NCI-H82 (cell line): ENCODE measurements at regions not wholly inside any gene's neighbourhood (a gene's known extent, or its start where the extent isn't known, plus 50 kb on each side); places are given as distances from the start of the nearest gene placed in this dataset.

Experiments
- DNase-seq: peaks from one replicate; lab custom pipeline; 2025; lab: John Stamatoyannopoulos, UW

DNA sequence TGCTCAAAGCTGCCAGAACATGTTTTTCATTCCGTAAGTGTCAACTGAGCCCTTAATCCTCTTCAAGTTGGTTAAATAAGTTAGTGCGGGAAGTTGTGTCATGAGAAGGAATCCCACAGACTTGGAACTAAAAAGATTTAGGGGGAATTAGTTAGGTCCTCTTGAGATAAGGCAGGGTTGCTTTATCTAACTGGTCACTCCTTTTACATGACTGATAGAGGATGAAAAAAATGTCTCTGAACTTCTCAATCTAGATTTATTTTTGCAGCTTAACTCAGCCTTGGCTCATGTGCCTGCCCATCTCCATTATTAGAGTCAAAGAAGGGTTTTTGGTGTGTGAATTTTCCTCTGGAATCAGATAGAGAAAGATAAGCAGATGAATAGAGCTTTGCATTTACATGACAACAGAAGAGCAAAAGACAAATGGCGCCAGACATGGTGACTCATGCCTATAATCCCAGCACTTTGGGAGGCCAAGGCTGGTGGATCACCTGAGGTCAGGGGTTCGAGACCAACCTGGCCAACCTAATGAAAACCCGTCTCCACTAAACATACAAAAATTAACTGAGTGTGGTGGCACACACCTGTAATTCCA is 882.9 kb downstream of the RPA4 start:
- peak; percentile 56 for DNase-seq

DNA sequence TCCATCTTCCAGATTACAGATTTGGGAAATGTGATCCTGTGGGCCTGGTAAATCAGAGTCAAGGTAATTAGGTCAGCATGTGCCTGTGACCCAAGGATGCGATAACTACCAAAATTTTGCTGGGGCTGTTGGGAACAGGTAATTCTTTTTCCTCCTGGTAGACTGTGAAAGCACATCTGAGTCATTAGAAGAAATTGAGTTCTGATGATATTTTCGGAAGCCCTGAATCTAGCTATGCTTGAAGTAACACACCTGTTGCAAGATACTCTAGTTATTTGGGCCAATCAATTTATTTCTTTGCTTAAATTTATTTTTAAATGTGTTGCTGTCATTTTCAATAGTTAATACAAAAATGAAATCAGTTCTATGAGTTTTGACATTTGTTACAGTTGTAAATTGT is 903.6 kb downstream of the RPA4 start:
- no peak for DNase-seq

DNA sequence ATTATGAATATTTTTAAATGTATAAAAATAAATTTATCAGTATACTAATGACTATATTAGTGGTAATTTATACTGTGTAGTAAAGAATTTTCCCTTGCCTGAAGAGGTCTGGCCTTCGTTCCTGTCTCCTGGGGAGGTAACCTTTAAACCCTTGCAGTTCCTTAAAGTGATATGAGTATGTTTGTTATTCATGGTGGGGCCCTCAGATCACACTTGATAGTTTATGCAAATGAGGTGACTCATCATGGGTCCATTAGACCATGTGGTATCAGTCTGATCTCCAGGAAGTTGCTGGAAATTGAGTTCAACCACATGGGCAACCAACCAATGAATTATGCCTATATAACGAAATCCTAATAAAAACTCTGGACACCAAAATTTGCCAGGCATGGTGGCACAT is 904.1 kb downstream of the RPA4 start:
- no peak for DNase-seq

DNA sequence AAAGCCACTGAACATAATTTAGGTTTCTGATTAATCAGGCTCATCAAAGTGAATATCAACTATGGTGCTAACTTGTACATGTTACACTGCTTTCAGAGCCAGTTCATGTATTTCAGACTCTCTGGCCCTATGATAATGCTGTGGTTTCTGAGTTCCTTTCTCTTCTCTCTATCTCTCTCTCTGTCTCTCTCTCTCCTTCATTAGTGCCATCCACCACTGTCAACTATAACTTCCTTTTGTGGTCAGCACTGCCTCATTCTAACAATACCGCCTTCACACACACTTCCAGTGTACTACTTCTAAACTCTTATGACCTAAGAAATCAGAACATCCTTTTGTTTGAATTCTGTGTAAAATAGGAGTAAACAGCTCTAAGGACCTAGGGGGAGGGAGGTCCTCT is 907.1 kb downstream of the RPA4 start:
- no peak for DNase-seq

DNA sequence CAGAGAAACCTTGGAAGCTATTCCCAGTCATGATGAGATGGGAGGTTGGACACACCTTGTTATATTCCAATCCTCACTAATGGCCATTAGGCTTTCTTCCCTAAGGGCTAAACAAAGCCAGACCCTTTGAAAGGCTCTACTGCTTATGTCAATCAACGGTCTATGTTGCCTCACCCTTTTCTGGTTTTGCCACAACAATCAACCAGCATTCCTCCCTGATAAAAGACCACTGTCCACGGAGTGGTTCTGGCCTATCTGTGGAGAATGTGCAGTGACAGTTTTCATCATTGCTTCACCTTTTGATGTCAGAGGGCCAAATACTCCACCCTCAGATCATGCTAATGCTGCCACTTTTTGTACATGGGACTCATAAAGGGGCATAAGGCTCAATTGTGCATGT is 913.4 kb downstream of the RPA4 start:
- no peak for DNase-seq

DNA sequence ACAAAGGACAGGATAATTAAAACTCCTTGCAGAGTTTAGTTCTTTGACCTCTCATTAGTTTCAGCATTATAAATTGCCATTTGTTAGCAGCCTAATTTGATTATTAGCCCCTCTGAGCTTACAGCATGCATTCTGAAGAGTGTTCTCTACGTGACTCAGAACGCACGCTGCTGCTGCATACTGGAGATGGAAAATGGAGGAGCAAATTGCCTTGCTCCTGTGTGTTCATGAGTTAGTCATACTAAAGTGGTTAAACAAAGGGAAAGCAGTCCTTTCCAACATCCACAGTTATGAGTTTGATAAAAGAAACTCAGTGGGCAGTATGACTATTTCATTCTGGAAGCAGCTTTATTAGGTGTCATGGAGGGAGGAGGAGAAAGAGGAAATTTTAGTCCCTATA is 922.5 kb downstream of the RPA4 start:
- no peak for DNase-seq

DNA sequence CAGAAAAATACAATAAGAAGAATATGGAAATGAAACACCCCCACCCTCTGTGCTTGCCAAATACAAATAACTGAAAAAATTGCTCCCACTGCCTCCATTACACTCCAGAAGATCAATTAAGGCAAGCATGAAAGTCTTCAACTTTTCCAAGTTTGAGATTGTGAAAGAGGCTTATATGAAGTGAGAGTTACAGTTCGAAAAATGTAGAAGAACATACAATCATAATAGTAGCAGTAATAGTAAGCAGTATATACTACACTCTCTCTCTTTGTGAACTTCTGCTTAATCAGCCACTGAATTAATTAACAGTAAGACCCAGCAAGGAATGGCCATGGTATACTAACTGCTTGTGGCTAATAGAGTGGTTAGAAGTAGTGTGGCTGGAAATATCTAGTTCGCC is 923.2 kb downstream of the RPA4 start:
- DNase-seq = no peak

DNA sequence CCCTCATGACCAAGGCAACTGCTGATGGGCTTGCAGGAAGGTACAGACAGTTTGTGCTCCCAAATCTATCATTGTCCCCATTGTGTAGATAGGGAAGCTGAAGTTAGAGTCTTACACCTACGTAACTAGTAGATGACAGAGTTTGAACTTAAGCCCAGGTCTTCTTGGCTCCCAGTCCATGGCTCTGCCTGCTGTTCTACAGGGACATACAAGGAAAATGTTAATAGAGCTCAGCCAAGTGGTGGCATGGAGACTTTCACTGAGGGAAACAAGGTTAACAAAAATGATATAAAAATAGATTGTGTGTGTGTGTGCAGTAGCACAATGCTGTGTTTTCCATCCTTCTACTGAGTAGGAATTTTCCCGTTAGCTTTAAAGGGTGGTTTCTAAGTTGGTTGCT is 936.5 kb downstream of the RPA4 start:
- DNase-seq = no peak

DNA sequence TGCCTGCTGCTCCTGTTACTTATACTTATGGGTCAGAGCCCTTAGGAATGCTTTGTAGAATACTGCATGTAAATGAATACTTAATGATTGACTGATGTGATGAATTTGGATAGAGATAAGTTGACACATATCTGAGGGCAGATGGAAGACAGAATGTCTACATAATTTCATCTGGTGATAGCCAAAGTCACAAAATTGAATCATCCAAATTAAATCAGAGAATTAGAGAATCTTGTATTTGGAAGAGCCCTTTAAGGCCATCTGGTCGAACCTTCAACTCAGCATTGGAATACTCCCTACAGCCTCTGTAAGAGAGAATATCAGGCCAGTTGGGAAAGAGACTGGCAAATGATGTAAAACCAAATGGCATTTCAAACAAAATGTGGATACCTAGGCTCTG is 944.8 kb downstream of the RPA4 start:
- no peak for DNase-seq

DNA sequence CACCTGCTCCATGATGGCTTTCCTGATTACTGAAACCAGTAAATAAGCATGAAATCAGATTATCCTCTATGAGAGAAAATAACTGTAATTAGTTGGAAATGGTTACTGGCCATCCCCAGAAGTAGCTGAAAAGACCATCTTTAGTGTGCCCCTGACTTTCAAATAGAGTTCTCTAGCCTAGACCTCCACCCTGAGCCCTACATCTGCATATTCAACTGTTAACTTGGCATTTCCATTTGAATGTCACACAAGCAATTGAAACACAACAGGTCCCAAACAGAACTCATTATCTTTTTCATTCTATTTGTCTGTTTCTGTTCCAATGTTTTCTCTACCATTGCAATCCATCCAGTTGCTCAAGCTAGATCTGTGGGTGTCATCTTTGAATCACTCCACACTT is 952.3 kb downstream of the RPA4 start:
- no peak for DNase-seq

DNA sequence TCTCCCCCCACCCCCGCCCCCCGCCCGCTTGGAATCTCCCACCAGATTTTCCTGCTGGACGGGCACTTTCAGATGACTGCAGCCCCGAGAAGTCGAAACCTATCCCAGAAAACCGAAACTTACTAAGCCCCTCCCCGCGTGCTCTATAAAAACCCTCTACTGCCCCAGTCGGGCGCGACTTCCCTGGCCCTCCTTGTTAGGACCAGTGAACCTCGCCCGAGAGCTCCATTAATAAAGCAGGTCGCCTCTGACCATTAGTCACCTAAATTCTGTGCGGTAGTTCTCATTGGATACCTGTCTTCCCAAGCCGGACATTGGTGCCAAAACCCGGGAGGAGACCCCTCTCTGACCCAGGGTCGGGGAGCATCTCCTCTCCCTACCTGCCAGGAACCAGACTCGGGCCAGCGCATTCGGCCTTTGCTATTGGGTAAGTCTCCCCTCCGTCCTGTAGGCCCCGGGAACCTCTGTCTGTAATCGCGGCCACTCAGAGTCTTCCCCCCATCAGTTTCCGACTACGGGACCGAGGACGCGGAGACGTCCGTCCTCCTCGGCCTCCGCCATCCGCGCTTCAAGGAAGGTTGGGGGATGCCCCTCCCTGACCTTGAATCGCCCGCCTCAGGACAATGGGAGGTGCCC is 958.0 kb downstream of the RPA4 start:
- DNase-seq = no peak

DNA sequence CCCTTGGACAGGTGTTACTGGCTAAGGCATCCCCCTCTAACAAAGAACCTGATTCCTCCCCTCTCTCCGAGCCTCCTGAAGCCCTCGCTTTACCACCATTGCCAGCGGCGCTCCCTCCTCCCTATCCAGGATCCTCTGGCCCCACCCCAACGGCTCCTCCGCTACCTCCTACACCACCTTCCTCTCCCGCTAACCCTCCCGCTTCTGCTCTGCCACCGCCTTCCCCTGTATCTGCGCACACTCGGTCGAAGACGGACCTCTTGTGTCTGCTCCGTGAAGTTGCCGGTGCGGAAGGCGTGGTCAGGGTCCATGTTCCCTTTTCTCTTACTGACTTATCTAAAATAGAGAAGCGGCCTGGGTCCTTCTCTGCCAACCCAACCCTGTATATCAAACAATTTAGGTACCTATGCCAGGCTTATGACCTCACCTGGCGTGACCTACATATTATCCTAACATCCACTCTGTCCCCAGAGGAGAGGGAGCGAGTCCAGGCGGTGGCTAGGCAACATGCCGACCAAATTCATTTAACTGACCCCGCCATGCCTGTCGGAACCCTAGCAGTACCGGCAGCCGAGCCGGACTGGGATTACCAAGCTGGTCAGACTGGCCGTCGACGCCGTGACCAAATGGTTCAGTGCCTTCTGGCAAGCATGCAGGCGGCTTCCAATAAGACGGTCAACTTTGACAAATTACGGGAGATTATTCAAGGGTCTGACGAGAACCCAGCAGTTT is 958.9 kb downstream of the RPA4 start:
- DNase-seq = no peak

DNA sequence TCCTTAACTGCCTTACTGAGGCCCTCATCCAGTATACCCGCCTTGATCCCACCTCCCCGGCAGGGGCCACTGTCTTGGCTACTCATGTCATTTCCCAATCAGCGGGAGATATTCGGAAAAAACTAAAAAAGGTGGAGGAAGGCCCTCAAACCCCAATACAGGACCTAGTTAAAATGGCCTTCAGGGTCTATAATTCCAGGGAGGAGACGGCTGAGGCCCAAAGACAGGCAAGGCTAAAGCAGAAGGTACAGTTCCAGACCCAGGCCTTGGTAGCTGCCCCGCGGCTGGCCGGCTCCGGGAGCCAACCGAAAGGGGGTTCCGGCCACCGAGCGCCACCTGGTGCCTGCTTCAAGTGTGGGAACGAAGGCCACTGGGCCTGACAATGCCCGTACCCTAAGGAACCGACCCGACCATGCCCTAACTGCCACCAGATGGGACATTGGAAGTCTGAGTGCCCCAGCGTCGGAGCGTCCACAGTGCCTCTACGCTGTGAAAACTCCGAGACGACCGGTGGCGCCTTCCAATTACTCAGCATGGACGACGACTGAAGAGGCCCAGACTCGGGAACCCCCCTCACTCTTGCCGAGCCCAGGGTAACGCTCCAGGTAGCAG is 959.6 kb downstream of the RPA4 start:
- DNase-seq = no peak

DNA sequence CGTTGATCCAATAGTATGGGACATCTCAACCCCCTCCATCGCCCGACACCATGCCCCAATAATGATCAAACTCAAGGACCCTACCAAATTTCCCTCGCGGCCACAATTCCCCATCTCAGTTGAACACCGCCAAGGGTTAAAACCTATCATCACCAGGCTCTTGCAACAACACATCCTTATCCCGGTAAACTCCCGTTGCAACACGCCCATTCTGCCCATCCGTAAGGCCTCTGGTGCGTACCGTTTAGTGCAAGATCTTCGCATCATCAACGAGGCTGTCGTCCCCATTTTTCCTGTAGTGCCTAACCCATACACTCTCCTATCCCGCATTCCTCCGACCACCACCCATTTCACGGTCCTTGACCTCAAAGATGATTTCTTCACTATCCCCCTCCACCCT is 960.5 kb downstream of the RPA4 start:
- no peak for DNase-seq

DNA sequence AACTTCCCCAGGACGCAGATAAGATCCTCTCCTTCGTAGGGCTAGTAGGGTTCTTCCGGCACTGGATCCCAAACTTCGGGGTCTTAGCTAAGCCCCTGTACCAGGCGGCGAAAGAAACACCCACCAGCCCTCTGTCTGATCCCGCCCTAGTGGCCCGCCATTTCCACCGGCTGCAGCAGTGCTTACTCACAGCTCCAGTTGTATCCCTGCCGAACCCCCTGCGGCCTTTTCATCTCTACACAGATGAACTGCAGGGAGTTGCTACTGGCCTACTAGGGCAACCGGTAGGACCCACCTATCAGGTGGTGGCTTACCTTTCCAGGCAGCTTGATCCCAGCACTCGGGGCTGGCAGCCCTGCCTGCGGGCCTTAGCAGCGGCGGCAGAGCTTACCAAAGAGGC is 961.2 kb downstream of the RPA4 start:
- DNase-seq = no peak

DNA sequence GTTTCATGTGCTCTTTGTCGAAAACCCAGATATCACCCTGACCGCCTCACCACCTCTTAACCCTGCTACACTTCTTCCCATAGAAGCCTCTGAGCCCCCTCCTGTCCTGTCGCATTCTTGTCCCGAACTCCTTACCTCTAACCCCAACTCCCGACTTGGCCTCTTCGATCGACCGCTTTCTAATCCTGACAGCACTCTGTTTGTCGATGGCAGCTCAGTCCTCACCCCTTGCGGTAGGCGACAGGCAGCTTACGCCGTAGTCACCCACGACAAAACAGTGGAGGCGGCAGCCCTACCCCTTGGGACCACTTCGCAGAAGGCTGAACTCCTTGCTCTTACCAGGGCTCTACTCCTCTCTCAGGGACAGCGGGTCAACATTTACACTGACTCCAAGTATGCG is 961.7 kb downstream of the RPA4 start:
- no peak for DNase-seq

DNA sequence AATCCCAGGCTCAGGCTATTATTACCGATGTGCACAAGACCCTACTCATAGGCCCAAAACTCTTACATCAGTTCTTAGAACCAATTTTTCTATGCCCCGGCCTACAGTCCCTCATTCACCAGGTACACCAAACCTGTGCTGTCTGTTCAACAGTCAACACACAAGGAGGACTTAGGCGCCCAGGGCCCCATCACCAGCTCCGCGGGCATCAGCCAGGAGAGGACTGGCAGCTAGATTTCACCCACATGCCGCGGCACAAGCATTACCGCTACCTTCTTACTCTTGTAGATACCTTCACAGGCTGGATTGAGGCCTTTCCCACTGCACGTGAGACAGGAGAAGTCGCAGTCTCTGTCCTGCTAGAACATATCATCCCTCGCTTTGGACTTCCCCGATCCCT is 962.5 kb downstream of the RPA4 start:
- no peak for DNase-seq

DNA sequence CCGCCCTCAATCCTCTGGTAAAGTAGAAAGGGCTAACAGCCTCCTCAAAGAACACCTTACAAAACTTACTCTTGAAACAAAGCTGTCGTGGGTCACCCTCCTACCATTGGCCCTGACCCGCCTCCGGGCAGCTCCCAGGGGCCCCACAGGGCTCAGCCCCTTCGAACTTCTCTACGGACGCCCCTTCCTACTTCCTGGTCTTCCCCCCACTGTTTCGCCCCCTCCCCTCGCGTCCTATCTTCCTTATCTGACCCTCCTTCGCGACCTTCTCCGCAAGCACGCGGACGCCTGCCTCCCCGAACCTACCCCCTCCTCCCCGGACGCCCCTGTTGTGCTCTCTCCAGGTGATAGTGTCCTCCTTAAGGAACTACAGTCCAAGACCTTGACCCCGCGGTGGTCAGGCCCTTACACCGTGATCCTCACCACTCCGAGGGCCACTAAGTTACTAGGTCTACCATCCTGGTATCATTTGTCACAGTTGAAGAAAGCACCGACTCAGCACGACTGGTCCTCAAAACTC is 963.1 kb downstream of the RPA4 start:
- no peak for DNase-seq

DNA sequence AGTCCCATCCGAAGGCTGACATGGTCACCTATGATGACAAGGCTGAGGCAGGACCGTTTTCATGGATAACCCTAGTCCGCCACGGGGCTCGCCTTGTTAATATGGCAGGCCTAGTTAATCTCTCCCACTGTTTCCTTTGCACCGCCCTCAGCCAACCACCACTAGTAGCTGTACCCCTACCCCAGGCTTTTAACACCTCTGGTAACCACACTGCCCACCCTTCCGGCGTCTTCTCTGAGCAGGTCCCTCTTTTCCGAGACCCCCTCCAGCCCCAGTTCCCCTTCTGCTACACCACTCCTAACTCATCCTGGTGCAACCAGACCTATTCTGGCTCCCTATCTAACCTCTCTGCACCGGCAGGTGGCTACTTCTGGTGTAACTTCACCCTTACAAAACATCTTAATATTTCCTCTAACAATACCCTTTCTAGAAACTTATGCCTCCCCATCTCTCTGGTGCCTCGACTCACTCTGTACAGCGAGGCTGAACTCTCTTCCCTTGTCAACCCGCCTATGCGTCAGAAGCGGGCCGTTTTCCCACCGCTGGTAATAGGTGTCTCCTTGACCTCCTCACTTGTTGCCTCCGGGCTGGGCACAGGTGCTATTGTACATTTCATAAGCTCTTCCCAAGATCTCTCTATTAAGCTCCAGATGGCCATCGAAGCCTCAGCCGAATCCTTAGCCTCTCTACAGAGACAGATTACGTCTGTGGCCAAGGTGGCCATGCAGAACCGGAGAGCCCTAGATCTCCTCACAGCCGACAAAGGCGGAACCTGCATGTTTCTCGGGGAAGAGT is 964.4 kb downstream of the RPA4 start:
- no peak for DNase-seq

DNA sequence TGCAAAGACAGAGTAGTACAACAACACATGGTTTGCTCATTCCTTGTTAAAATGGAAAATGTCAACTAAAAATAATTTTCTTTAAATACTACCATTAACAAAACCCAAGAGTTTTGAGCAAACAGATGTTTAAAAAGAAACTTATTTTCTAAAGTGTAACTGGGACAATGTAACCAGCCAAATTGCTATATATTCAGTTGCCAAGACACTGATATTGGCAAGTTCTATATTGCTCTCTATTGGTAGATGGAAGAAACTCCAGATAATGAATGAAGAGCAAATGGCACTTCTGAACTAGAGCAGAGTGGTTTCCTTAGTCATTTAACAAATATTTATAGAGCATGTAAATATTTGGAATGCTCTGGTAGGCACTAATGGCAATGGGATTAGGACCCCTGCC is 966.2 kb downstream of the RPA4 start:
- no peak for DNase-seq

DNA sequence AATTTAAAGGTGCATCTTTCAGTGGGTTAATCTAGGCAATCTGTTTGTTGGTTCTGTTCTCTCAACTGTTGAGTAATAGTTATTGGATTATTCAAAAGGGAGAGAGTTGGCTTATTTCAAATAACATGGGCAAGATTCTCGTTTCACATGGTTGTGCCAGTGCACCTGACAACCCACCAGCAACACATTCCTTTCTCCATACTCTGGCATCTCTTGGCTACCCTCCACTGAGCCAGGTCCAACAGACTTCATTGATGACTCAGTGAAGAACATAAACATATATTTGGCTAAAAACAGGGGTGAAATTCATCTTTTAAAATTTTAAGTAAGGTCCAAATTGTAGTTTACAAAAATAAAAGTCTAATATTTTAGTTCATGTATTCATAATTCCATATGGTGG is 967.2 kb downstream of the RPA4 start:
- DNase-seq = no peak

DNA sequence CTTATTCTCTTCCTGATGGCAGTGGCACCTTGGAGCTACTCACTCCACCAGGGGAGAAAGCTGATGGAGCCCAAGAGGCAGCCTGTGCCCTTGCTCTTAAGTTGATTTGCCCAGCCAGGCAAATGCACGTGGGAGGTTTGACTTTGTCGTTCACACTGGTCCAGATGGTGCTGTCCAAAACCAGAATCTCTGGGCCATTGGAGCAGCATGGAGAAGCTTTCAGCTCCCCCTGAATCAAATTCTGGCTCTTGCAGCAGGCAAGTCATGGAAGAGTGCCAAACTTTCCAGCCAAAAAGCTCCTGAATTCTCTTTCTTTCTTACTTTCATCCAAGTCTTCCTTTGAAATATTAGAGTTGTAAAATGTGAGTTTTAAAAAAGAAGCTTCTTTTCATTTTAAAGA is 970.4 kb downstream of the RPA4 start:
- DNase-seq = no peak
